Fibroblast of mammary gland (primary cell): ENCODE measurements at regions not wholly inside any gene's neighbourhood (a gene's known extent, or its start where the extent isn't known, plus 50 kb on each side); places are given as distances from the start of the nearest gene placed in this dataset.

Source experiments
- DNase-seq: peaks from one replicate; pipeline ENCODE4 v3.0.0-alpha.2; 2010; ENCODE audit warnings: low read depth
- H3K4me3 ChIP-seq: 2 replicates; pipeline ENCODE4 v1.5.1; 2011; ENCODE audit warnings: low read depth, mild to moderate bottlenecking, low read length, moderate library complexity; ENCODE audit not compliant: control insufficient read depth
- CTCF ChIP-seq: conservative IDR thresholded peaks from 2 replicates; pipeline ENCODE4 v1.5.1; 2011; ENCODE audit warnings: low read depth, low read length, inconsistent platforms; ENCODE audit not compliant: control insufficient read depth, insufficient read depth

- TF ChIP-seq CTCF, result no peak
- DNase-seq, result no peak
- H3K4me3 ChIP-seq, result no peak overlapping the region
These were observed 371.9 kb downstream of the GABRG1 start for GRCh38 chr4:45751877-45752530.

- no peak for TF ChIP-seq CTCF
- no peak for DNase-seq
These were observed 373.1 kb downstream of the GABRG1 start for GRCh38 chr4:45750721-45751120.

GRCh38 chr4:45745741-45746140, 378.1 kb downstream of the GABRG1 start:
- TF ChIP-seq CTCF, result no peak
- DNase-seq, result no peak
- no peak overlapping the region for H3K4me3 ChIP-seq

More at GRCh38 chr4:45750721-45751120, 373.1 kb downstream of the GABRG1 start:
- no peak overlapping the region for H3K4me3 ChIP-seq

- no peak overlapping the region for H3K4me3 ChIP-seq
- no peak for TF ChIP-seq CTCF
- no peak for DNase-seq
These were observed 382.0 kb downstream of the GABRG1 start for GRCh38 chr4:45741897-45742296.

- DNase-seq, result no peak
- H3K4me3 ChIP-seq, result no peak overlapping the region
- TF ChIP-seq CTCF, result no peak
These were observed 391.7 kb downstream of the GABRG1 start for GRCh38 chr4:45732161-45732560.

- no peak overlapping the region for H3K4me3 ChIP-seq
- no peak for DNase-seq
- TF ChIP-seq CTCF, result no peak
These were observed 407.8 kb downstream of the GABRG1 start for GRCh38 chr4:45716093-45716492.

- H3K4me3 ChIP-seq, result no peak overlapping the region
- DNase-seq, result no peak
- TF ChIP-seq CTCF, result no peak
These were observed 409.9 kb downstream of the GABRG1 start for GRCh38 chr4:45713996-45714395.
